HepG2 (cell line): ENCODE measurements at regions not wholly inside any gene's neighbourhood (a gene's known extent, or its start where the extent isn't known, plus 50 kb on each side); places are given as distances from the start of the nearest gene placed in this dataset.

Source experiments
- ATAC-seq: fragments of 200-7000 bp; cut with Tn5 transposase; 3 replicates; pipeline ENCODE4 v1.9.1; 2020; ENCODE audit warnings: mild to moderate bottlenecking, moderate library complexity
- BruUV-seq: library from RNA; stranded (reverse); fragments of 400-500 nt; replicated peaks from 2 replicates; lab custom pipeline; 2021; lab: Mats Ljungman, UMichigan
- CTCF ChIA-PET: fragments of 300-600 bp; formaldehyde crosslinking; extraction: SDS; loops from one replicate; lab custom pipeline; 2021; ENCODE audit warnings: low total read pairs, inconsistent platforms, low intra/inter-chr PET ratio; lab: Yijun Ruan, JAX
- POLR2A ChIA-PET: fragments of 350-600 bp; sonication (Branson Sonifier 250); formaldehyde crosslinking; loops from one replicate; lab custom pipeline; 2020; ENCODE audit warnings: antibody characterized with exemption, inconsistent platforms; lab: Yijun Ruan, JAX
- DNase-seq: peaks from one replicate; pipeline ENCODE4 v3.0.0-alpha.2; 2015; ENCODE audit warnings: low spot score
- FAIRE-seq: peaks from 3 replicates; lab custom pipeline; 2011; peaks lifted over from hg19 to GRCh38; lab: Jason Lieb, UNC
- H2AFZ ChIP-seq: one replicate; pipeline ENCODE4 v1.6.1; 2011; ENCODE audit warnings: low read length, inconsistent platforms
- H3K27ac ChIP-seq: fragments of 300-600 bp; 3 replicates; pipeline ENCODE4 v1.8.0; 2011; ENCODE audit warnings: mixed run types, mild to moderate bottlenecking, mixed read lengths, low read length, inconsistent platforms; ENCODE audit not compliant: insufficient read depth; ENCODE audit errors: extremely low read length
- H3K27me3 ChIP-seq, 2 experiments: fragments of 200-600 bp in 1 of 2; 2 replicates in 1 of 2; 3 replicates in 1 of 2; pipeline versions ENCODE4 v1.6.0 to v1.8.0; 2011; ENCODE audit warnings: low read length in 2 of 2, mild to moderate bottlenecking in 2 of 2, moderate library complexity in 2 of 2, inconsistent platforms in 1 of 2; ENCODE audit not compliant: insufficient read depth in 2 of 2, control insufficient read depth in 1 of 2
- H3K36me3 ChIP-seq, 2 experiments: fragments of 200-600 bp in 1 of 2; replicated peaks in 1 of 2; 2 replicates in 1 of 2; 3 replicates in 1 of 2; pipeline versions ENCODE4 v1.5.1 to v1.8.0; 2011; ENCODE audit warnings: low read length in 2 of 2, inconsistent platforms in 1 of 2; ENCODE audit not compliant: insufficient read depth in 2 of 2, control insufficient read depth in 1 of 2
- H3K4me1 ChIP-seq: 2 replicates; pipeline ENCODE4 v1.5.1; 2012; ENCODE audit warnings: low read length, inconsistent platforms; ENCODE audit not compliant: insufficient read depth
- H3K4me2 ChIP-seq: 2 replicates; pipeline ENCODE4 v1.6.0; 2011; ENCODE audit warnings: low read depth, low read length, inconsistent platforms
- H3K4me3 ChIP-seq, 3 experiments: fragments of 200-600 bp in 1 of 3; sonication (generic), shearing (Covaris generic) in 1 of 3; replicated peaks in 1 of 3; 2 replicates each; pipeline ENCODE4 v1.5.1; 2011 to 2016; ENCODE audit warnings: low read length in 3 of 3, inconsistent platforms in 2 of 3, low read depth in 2 of 3, mild to moderate bottlenecking in 2 of 3, control low read depth in 1 of 3, mixed read lengths in 1 of 3; ENCODE audit not compliant: insufficient read depth in 1 of 3
- H3K79me2 ChIP-seq: one replicate; pipeline ENCODE4 v1.6.1; 2011; ENCODE audit warnings: low read length, inconsistent platforms; ENCODE audit not compliant: insufficient read depth
- H3K9ac ChIP-seq: 2 replicates; pipeline ENCODE4 v1.6.0; 2011; ENCODE audit warnings: mild to moderate bottlenecking, low read depth, low read length, inconsistent platforms; ENCODE audit not compliant: insufficient read depth
- H3K9me3 ChIP-seq: 2 replicates; pipeline ENCODE4 v1.5.1; 2012; ENCODE audit warnings: mild to moderate bottlenecking, low read length
- H4K20me1 ChIP-seq: 2 replicates; pipeline ENCODE4 v1.6.0; 2011; ENCODE audit warnings: inconsistent platforms, mild to moderate bottlenecking, low read length, moderate library complexity; ENCODE audit not compliant: insufficient read depth
- CENPX ChIP-seq: sonication (generic); formaldehyde crosslinking; IDR thresholded peaks from 2 replicates; pipeline ENCODE4 v1.9.0; 2021; ENCODE audit warnings: mild to moderate bottlenecking, missing genetic modification reagents, moderate library complexity
- FIP1L1 ChIP-seq: fragments of 200-400 bp; formaldehyde crosslinking; IDR thresholded peaks from 2 replicates; pipeline ENCODE4 v1.6.1; 2018; ENCODE audit warnings: low read depth, mild to moderate bottlenecking, low read length, moderate library complexity, borderline replicate concordance; ENCODE audit not compliant: insufficient read depth
- GABPA ChIP-seq, 2 experiments: IDR thresholded peaks; 2 replicates each; pipeline ENCODE4 v1.6.1; 2011 to 2016; ENCODE audit warnings: low read depth in 2 of 2, low read length in 1 of 2, missing biosample characterization in 1 of 2, missing genetic modification characterization in 1 of 2
- KLF13 ChIP-seq: sonication (generic); formaldehyde crosslinking; IDR thresholded peaks from 2 replicates; pipeline ENCODE4 v1.4.0; 2020; ENCODE audit warnings: mild to moderate bottlenecking, missing genetic modification reagents
- RBM22 ChIP-seq: fragments of 200-400 bp; formaldehyde crosslinking; optimal IDR thresholded peaks from 2 replicates; pipeline ENCODE3; 2017; ENCODE audit warnings: mild to moderate bottlenecking, low read length, moderate library complexity
- RFX1 ChIP-seq: fragments of 450-650 bp; IDR thresholded peaks from 2 replicates; pipeline ENCODE4 v1.6.1; 2017
- SAFB2 ChIP-seq: sonication (generic); formaldehyde crosslinking; IDR thresholded peaks from 2 replicates; pipeline ENCODE4 v1.5.1; 2020; ENCODE audit warnings: missing genetic modification reagents, low read depth, mild to moderate bottlenecking, borderline replicate concordance
- SYNCRIP ChIP-seq: fragments of 200-400 bp; formaldehyde crosslinking; IDR thresholded peaks from 2 replicates; pipeline ENCODE4 v1.6.1; 2018; ENCODE audit warnings: mild to moderate bottlenecking, low read depth, low read length; ENCODE audit not compliant: insufficient read depth
- THAP8 ChIP-seq: sonication (generic); formaldehyde crosslinking; IDR thresholded peaks from 2 replicates; pipeline ENCODE4 v1.5.1; 2020; ENCODE audit warnings: missing genetic modification reagents, mild to moderate bottlenecking, borderline replicate concordance
- THYN1 ChIP-seq: sonication (generic); formaldehyde crosslinking; IDR thresholded peaks from 2 replicates; pipeline ENCODE4 v1.8.1; 2023; ENCODE audit warnings: low read depth, mild to moderate bottlenecking, moderate library complexity, missing genetic modification reagents, borderline replicate concordance
- ZBTB39 ChIP-seq: sonication (generic); formaldehyde crosslinking; IDR thresholded peaks from 2 replicates; pipeline ENCODE4 v1.5.0; 2020; ENCODE audit warnings: missing genetic modification reagents
- ZNF205 ChIP-seq: IDR thresholded peaks from 2 replicates; pipeline ENCODE4 v1.6.1; 2018; ENCODE audit warnings: missing biosample characterization, missing genetic modification reagents
- ZNF281 ChIP-seq: sonication (generic); formaldehyde crosslinking; IDR thresholded peaks from 2 replicates; pipeline ENCODE4 v1.4.0; 2020; ENCODE audit warnings: missing genetic modification reagents, borderline replicate concordance
- WGBS: methylation state at CpG from one replicate; pipeline ENCODE4 v1.1.6; 2017; ENCODE audit warnings: low lambda C conversion rate; 5-methylcytosine and 5-hydroxymethylcytosine counted together
- in situ Hi-C: cut with HindIII; loops from 2 replicates; pipeline ENCODE4 v1.10.0; 2017; ENCODE audit warnings: low pct_unique_long_range_greater_than_20kb; ENCODE audit not compliant: extremely low pct_ligation_motif_present
- intact Hi-C: fragments of 100-400 bp; cut with micrococcal nuclease; formaldehyde crosslinking; loops from one replicate; pipeline ENCODE4 v1.10.0; 2022; ENCODE audit not compliant: unreplicated experiment

- H3K4me2 ChIP-seq = no peak overlapping the region
- POLR2A ChIA-PET = no interaction called here
- no peaks in the 10 kb centered on the region for H4K20me1 ChIP-seq
- no peak overlapping the region for H3K27ac ChIP-seq
- H3K27me3 ChIP-seq = no peaks in the 10 kb centered on the region
- in situ Hi-C loops (no loop called here), intact Hi-C loops (no loop called here)
- no peak for ATAC-seq
- H3K4me3 ChIP-seq = no peak overlapping the region
- no peaks in the 10 kb centered on the region for H3K4me1 ChIP-seq
- TF ChIP-seq SYNCRIP (no peak), SAFB2 (CRISPR knock-in tag) (no peak), ZBTB39 (CRISPR knock-in tag) (no peak), FIP1L1 (no peak)
- TF ChIP-seq, all 625 proteins: peak for 0
- Histone ChIP-seq H3K9me3 (no peaks in the 10 kb centered on the region), H3K9ac (no peak overlapping the region), H3K36me3 (no peaks in the 10 kb centered on the region), H2AFZ (no peak overlapping the region), H3K79me2 (no peaks in the 10 kb centered on the region)
- BruUV-seq = no TSS peak
- no peak for FAIRE-seq
- CTCF ChIA-PET = no interaction called here
- WGBS = 23% methylated on average over 3 of the region's 3 CpGs
- no peak for DNase-seq
These were observed 356.6 kb upstream of the ACTRT1 start for GRCh38 chrX:128408842-128409241.

- no peak overlapping the region for H3K4me3 ChIP-seq
- no peaks in the 10 kb centered on the region for H3K79me2 ChIP-seq
- WGBS = 2% methylated on average over 3 of the region's 3 CpGs
- no peak overlapping the region for H3K9ac ChIP-seq
- in situ Hi-C loops (no loop called here), intact Hi-C loops (no loop called here)
- H4K20me1 ChIP-seq = no peaks in the 10 kb centered on the region
- ChIA-PET CTCF (no interaction called here), POLR2A (no interaction called here)
- no peaks in the 10 kb centered on the region for H3K9me3 ChIP-seq
- H3K4me1 ChIP-seq = no peaks in the 10 kb centered on the region
- no peaks in the 10 kb centered on the region for H3K36me3 ChIP-seq
- H3K27me3 ChIP-seq = no peaks in the 10 kb centered on the region
- no peak for DNase-seq
- no peak overlapping the region for H2AFZ ChIP-seq
- H3K27ac ChIP-seq = no peak overlapping the region
- FAIRE-seq = no peak
- no TSS peak for BruUV-seq
- ATAC-seq = no peak
- no peak overlapping the region for H3K4me2 ChIP-seq
- no peak for TF ChIP-seq THAP8 (CRISPR knock-in tag)
- no peak for TF ChIP-seq ZNF205 (CRISPR knock-in tag)
- TF ChIP-seq THYN1 (CRISPR knock-in tag) = no peak
- TF ChIP-seq ZNF281 (CRISPR knock-in tag) = no peak
- TF ChIP-seq GABPA (IDR thresholded peaks at IDR 0.05; ENCODE audit: low read depth, low read length) = no peak
- no peak for TF ChIP-seq GABPA (CRISPR knock-in tag; IDR thresholded peaks at IDR 0.05; ENCODE audit: low read depth)
- TF ChIP-seq KLF13 = no peak
- no peak for TF ChIP-seq RFX1
- no peak for TF ChIP-seq CENPX (CRISPR knock-in tag)
- no peak for TF ChIP-seq RBM22
These were observed 344.4 kb upstream of the ACTRT1 start for GRCh38 chrX:128396601-128397000.
